ENCODE measurements at regions not wholly inside any gene's neighbourhood (a gene's known extent, or its start where the extent isn't known, plus 50 kb on each side); places are given as distances from the start of the nearest gene placed in this dataset.

DNA sequence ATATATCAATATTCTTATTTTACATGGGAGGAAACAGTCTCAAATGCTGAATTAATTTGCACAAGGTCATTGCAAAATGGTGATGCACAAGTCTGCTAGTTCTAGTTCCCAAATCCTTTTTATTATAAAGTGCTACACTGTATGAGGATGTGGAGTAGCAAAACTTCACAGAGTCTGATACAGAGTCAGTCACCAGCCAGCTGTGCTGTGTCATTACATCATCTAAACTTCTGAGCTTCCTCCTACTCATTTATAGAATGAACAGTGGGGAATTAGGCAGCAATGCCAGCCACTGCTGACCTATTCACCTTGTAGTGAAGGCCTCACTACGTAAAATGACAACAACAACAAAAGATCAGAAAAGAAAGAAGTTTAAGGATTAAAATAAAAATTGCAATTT lies 357.8 kb downstream of the TMEM167A start (continued):
- TF ChIP-seq, protein P1, sequence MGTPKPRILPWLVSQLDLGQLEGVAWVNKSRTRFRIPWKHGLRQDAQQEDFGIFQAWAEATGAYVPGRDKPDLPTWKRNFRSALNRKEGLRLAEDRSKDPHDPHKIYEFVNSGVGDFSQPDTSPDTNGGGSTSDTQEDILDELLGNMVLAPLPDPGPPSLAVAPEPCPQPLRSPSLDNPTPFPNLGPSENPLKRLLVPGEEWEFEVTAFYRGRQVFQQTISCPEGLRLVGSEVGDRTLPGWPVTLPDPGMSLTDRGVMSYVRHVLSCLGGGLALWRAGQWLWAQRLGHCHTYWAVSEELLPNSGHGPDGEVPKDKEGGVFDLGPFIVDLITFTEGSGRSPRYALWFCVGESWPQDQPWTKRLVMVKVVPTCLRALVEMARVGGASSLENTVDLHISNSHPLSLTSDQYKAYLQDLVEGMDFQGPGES (IDR thresholded peaks at IDR 0.05): no peak
- TF ChIP-seq, protein P2, sequence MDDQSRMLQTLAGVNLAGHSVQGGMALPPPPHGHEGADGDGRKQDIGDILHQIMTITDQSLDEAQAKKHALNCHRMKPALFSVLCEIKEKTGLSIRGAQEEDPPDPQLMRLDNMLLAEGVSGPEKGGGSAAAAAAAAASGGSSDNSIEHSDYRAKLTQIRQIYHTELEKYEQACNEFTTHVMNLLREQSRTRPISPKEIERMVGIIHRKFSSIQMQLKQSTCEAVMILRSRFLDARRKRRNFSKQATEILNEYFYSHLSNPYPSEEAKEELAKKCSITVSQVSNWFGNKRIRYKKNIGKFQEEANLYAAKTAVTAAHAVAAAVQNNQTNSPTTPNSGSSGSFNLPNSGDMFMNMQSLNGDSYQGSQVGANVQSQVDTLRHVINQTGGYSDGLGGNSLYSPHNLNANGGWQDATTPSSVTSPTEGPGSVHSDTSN (IDR thresholded peaks at IDR 0.05; ENCODE audit: insufficient replicate concordance, low read depth, low read length): no peak
- TF ChIP-seq BCL11A (IDR thresholded peaks at IDR 0.05; ENCODE audit: low read depth, low read length): no peak
- no peak for TF ChIP-seq CBX5 (IDR thresholded peaks at IDR 0.05; ENCODE audit: low read depth)
- no peak for TF ChIP-seq ASH2L (IDR thresholded peaks at IDR 0.05; ENCODE audit: borderline replicate concordance, low read depth)
- TF ChIP-seq, protein P3, sequence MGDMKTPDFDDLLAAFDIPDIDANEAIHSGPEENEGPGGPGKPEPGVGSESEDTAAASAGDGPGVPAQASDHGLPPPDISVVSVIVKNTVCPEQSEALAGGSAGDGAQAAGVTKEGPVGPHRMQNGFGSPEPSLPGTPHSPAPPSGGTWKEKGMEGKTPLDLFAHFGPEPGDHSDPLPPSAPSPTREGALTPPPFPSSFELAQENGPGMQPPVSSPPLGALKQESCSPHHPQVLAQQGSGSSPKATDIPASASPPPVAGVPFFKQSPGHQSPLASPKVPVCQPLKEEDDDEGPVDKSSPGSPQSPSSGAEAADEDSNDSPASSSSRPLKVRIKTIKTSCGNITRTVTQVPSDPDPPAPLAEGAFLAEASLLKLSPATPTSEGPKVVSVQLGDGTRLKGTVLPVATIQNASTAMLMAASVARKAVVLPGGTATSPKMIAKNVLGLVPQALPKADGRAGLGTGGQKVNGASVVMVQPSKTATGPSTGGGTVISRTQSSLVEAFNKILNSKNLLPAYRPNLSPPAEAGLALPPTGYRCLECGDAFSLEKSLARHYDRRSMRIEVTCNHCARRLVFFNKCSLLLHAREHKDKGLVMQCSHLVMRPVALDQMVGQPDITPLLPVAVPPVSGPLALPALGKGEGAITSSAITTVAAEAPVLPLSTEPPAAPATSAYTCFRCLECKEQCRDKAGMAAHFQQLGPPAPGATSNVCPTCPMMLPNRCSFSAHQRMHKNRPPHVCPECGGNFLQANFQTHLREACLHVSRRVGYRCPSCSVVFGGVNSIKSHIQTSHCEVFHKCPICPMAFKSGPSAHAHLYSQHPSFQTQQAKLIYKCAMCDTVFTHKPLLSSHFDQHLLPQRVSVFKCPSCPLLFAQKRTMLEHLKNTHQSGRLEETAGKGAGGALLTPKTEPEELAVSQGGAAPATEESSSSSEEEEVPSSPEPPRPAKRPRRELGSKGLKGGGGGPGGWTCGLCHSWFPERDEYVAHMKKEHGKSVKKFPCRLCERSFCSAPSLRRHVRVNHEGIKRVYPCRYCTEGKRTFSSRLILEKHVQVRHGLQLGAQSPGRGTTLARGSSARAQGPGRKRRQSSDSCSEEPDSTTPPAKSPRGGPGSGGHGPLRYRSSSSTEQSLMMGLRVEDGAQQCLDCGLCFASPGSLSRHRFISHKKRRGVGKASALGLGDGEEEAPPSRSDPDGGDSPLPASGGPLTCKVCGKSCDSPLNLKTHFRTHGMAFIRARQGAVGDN (IDR thresholded peaks at IDR 0.05): no peak
- no peak for TF ChIP-seq POU2F2 (IDR thresholded peaks at IDR 0.05; ENCODE audit: borderline replicate concordance, low read depth, low read length)
- no peak for TF ChIP-seq SIN3A (IDR thresholded peaks at IDR 0.05; ENCODE audit: low read depth, low read length)
- TF ChIP-seq, protein P4, sequence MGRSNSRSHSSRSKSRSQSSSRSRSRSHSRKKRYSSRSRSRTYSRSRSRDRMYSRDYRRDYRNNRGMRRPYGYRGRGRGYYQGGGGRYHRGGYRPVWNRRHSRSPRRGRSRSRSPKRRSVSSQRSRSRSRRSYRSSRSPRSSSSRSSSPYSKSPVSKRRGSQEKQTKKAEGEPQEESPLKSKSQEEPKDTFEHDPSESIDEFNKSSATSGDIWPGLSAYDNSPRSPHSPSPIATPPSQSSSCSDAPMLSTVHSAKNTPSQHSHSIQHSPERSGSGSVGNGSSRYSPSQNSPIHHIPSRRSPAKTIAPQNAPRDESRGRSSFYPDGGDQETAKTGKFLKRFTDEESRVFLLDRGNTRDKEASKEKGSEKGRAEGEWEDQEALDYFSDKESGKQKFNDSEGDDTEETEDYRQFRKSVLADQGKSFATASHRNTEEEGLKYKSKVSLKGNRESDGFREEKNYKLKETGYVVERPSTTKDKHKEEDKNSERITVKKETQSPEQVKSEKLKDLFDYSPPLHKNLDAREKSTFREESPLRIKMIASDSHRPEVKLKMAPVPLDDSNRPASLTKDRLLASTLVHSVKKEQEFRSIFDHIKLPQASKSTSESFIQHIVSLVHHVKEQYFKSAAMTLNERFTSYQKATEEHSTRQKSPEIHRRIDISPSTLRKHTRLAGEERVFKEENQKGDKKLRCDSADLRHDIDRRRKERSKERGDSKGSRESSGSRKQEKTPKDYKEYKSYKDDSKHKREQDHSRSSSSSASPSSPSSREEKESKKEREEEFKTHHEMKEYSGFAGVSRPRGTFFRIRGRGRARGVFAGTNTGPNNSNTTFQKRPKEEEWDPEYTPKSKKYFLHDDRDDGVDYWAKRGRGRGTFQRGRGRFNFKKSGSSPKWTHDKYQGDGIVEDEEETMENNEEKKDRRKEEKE (IDR thresholded peaks at IDR 0.05): no peak
- no peak for TF ChIP-seq NR2C2 (IDR thresholded peaks at IDR 0.05; ENCODE audit: borderline replicate concordance, control insufficient read depth, insufficient read length, low read depth)
- TF ChIP-seq DPF2 (IDR thresholded peaks at IDR 0.05): no peak
- TF ChIP-seq, protein P5, sequence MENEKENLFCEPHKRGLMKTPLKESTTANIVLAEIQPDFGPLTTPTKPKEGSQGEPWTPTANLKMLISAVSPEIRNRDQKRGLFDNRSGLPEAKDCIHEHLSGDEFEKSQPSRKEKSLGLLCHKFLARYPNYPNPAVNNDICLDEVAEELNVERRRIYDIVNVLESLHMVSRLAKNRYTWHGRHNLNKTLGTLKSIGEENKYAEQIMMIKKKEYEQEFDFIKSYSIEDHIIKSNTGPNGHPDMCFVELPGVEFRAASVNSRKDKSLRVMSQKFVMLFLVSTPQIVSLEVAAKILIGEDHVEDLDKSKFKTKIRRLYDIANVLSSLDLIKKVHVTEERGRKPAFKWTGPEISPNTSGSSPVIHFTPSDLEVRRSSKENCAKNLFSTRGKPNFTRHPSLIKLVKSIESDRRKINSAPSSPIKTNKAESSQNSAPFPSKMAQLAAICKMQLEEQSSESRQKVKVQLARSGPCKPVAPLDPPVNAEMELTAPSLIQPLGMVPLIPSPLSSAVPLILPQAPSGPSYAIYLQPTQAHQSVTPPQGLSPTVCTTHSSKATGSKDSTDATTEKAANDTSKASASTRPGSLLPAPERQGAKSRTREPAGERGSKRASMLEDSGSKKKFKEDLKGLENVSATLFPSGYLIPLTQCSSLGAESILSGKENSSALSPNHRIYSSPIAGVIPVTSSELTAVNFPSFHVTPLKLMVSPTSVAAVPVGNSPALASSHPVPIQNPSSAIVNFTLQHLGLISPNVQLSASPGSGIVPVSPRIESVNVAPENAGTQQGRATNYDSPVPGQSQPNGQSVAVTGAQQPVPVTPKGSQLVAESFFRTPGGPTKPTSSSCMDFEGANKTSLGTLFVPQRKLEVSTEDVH (IDR thresholded peaks at IDR 0.05; ENCODE audit: low read depth, partially characterized antibody): no peak
- TF ChIP-seq, protein P6, sequence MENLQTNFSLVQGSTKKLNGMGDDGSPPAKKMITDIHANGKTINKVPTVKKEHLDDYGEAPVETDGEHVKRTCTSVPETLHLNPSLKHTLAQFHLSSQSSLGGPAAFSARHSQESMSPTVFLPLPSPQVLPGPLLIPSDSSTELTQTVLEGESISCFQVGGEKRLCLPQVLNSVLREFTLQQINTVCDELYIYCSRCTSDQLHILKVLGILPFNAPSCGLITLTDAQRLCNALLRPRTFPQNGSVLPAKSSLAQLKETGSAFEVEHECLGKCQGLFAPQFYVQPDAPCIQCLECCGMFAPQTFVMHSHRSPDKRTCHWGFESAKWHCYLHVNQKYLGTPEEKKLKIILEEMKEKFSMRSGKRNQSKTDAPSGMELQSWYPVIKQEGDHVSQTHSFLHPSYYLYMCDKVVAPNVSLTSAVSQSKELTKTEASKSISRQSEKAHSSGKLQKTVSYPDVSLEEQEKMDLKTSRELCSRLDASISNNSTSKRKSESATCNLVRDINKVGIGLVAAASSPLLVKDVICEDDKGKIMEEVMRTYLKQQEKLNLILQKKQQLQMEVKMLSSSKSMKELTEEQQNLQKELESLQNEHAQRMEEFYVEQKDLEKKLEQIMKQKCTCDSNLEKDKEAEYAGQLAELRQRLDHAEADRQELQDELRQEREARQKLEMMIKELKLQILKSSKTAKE (IDR thresholded peaks at IDR 0.05; ENCODE audit: low read depth, poor library complexity, severe bottlenecking): no peak
- TF ChIP-seq IRF4 (IDR thresholded peaks at IDR 0.05; ENCODE audit: low read depth, low read length): no peak; the same call in 1 of the 2 replicates
- TF ChIP-seq, protein P7, sequence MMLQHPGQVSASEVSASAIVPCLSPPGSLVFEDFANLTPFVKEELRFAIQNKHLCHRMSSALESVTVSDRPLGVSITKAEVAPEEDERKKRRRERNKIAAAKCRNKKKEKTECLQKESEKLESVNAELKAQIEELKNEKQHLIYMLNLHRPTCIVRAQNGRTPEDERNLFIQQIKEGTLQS (IDR thresholded peaks at IDR 0.05; ENCODE audit: borderline replicate concordance, extremely low read depth, low read depth, low read length): no peak

Data from GM12878 (cell line).